ENCODE measurements at regions not wholly inside any gene's neighbourhood (a gene's known extent, or its start where the extent isn't known, plus 50 kb on each side); places are given as distances from the start of the nearest gene placed in this dataset.

GRCh38 chr19:30315159-30315558 is 57.0 kb upstream of the ZNF536 start:
- TF ChIP-seq CTCF (IDR thresholded peaks at IDR 0.05) (no peak), POLR2AphosphoS5 (IDR thresholded peaks at IDR 0.05) (no peak)

All from gastroesophageal sphincter (tissue), 3 donors.